SH-SY5Y (cell line): ENCODE measurements at regions not wholly inside any gene's neighbourhood (a gene's known extent, or its start where the extent isn't known, plus 50 kb on each side); places are given as distances from the start of the nearest gene placed in this dataset.

Experiments
- GATA2 ChIP-seq: IDR thresholded peaks from 2 replicates; pipeline ENCODE4 v1.6.1; 2011; ENCODE audit warnings: mild to moderate bottlenecking, low read depth, low read length
- GATA3 ChIP-seq: IDR thresholded peaks from 2 replicates; pipeline ENCODE4 v1.6.1; 2011; ENCODE audit warnings: low read depth, mild to moderate bottlenecking, low read length, moderate library complexity

GRCh38 chr17:21470861-21471260, 94.7 kb downstream of the KCNJ12 start:
- peak; percentile 82; the same call in 1 of the 2 replicates for TF ChIP-seq GATA3
- TF ChIP-seq GATA2 = peak; percentile 87
